Spleen (tissue), 7 donors: ENCODE measurements at regions not wholly inside any gene's neighbourhood (a gene's known extent, or its start where the extent isn't known, plus 50 kb on each side); places are given as distances from the start of the nearest gene placed in this dataset.

Experiments
- POLR2A ChIP-seq, 3 donors: fragments of 450-650 bp; IDR thresholded peaks; one replicate each; pipeline ENCODE4 v1.5.1; 2017; ENCODE audit warnings: antibody characterized with exemption in 3 of 3, mild to moderate bottlenecking in 1 of 3
- TF ChIP-seq, protein P1 (sequence below), 11 experiments: fragments of 200-600 bp in 7 of 11; fragments of 450-650 bp in 4 of 11; sonication (generic) in 4 of 11; IDR thresholded peaks in 8 of 11; conservative IDR thresholded peaks in 3 of 11; 1 replicate in 7 of 11; 2 replicates in 4 of 11; pipeline versions ENCODE4 v1.4.0 to v1.8.0; 2016 to 2021; ENCODE audit warnings: antibody characterized with exemption in 11 of 11, inconsistent platforms in 4 of 11, mild to moderate bottlenecking in 1 of 11
- donor health status: DM: no; HTN: no; CAD: no; lungs with moderate emphysema.
- donor health status: DM: no; HTN: no; CAD: no.
- donor health status: DM: no; HTN: no; CAD: no.

- TF ChIP-seq, protein P1, sequence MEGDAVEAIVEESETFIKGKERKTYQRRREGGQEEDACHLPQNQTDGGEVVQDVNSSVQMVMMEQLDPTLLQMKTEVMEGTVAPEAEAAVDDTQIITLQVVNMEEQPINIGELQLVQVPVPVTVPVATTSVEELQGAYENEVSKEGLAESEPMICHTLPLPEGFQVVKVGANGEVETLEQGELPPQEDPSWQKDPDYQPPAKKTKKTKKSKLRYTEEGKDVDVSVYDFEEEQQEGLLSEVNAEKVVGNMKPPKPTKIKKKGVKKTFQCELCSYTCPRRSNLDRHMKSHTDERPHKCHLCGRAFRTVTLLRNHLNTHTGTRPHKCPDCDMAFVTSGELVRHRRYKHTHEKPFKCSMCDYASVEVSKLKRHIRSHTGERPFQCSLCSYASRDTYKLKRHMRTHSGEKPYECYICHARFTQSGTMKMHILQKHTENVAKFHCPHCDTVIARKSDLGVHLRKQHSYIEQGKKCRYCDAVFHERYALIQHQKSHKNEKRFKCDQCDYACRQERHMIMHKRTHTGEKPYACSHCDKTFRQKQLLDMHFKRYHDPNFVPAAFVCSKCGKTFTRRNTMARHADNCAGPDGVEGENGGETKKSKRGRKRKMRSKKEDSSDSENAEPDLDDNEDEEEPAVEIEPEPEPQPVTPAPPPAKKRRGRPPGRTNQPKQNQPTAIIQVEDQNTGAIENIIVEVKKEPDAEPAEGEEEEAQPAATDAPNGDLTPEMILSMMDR (IDR thresholded peaks at IDR 0.05 in 8 of 11, conservative IDR thresholded peaks at IDR 0.05 in 3 of 11) = no peak
- no peak for TF ChIP-seq POLR2A (IDR thresholded peaks at IDR 0.05)
Measured at GRCh38 chr2:7835693-7836680, 845.9 kb upstream of the ID2 start.
